GM21526 (cell line): ENCODE measurements at regions not wholly inside any gene's neighbourhood (a gene's known extent, or its start where the extent isn't known, plus 50 kb on each side); places are given as distances from the start of the nearest gene placed in this dataset.
A peak's percentile ranks its signal among the peaks of the same experiment; 100 is the strongest.
"Not testable (repeated sequence)": the region's sequence is repeated elsewhere in the genome, so short reads cannot be mapped to it uniquely, and the experiment has no call there.

Experiments
- ATAC-seq: cut with Tn5 transposase; IDR thresholded peaks from one replicate; pipeline ENCODE4 v1.9.1; 2021; ENCODE audit warnings: moderate library complexity; ENCODE audit not compliant: unreplicated experiment, low FRiP score

- no peak for ATAC-seq
These were observed 1308.1 kb upstream of the GJE1 start for GRCh38 chr6:140824595-140824994.

GRCh38 chr6:140821196-140821595, 1311.5 kb upstream of the GJE1 start:
- no peak for ATAC-seq

- no peak for ATAC-seq
These were observed 1315.5 kb upstream of the GJE1 start for GRCh38 chr6:140817176-140817575.

GRCh38 chr6:140816681-140817080, 1316.0 kb upstream of the GJE1 start:
- ATAC-seq = no peak

GRCh38 chr6:140812636-140813035, 1320.1 kb upstream of the GJE1 start:
- no peak for ATAC-seq

GRCh38 chr6:140811642-140812041, 1321.1 kb upstream of the GJE1 start:
- ATAC-seq = peak; percentile 50

GRCh38 chr6:140809694-140810101, 1323.0 kb upstream of the GJE1 start:
- ATAC-seq = peak; percentile 83

GRCh38 chr6:140806431-140806830, 1326.3 kb upstream of the GJE1 start:
- no peak for ATAC-seq

- no peak for ATAC-seq
These were observed 1338.2 kb upstream of the GJE1 start for GRCh38 chr6:140794544-140794943.

GRCh38 chr6:140790109-140790508, 1342.6 kb upstream of the GJE1 start:
- no peak for ATAC-seq

- ATAC-seq = no peak
These were observed 1343.3 kb upstream of the GJE1 start for GRCh38 chr6:140789466-140789865.

- no peak for ATAC-seq
These were observed 1346.8 kb upstream of the GJE1 start for GRCh38 chr6:140785926-140786325.

- no peak for ATAC-seq
These were observed 1348.2 kb upstream of the GJE1 start for GRCh38 chr6:140784573-140784972.

- ATAC-seq = not testable (repeated sequence)
These were observed 1349.2 kb upstream of the GJE1 start for GRCh38 chr6:140783504-140783903.

GRCh38 chr6:140782941-140783340, 1349.8 kb upstream of the GJE1 start:
- no peak for ATAC-seq

GRCh38 chr6:140779991-140780596, 1352.6 kb upstream of the GJE1 start:
- no peak for ATAC-seq

- no peak for ATAC-seq
These were observed 1353.4 kb upstream of the GJE1 start for GRCh38 chr6:140779341-140779740.

- ATAC-seq = no peak
These were observed 1354.9 kb upstream of the GJE1 start for GRCh38 chr6:140777780-140778179.

- ATAC-seq = no peak
These were observed 1357.7 kb upstream of the GJE1 start for GRCh38 chr6:140775061-140775460.

- ATAC-seq = peak; percentile 100
These were observed 1358.6 kb upstream of the GJE1 start for GRCh38 chr6:140774080-140774505.

- no peak for ATAC-seq
These were observed 1359.4 kb upstream of the GJE1 start for GRCh38 chr6:140773276-140773675.

GRCh38 chr6:140772576-140772975, 1360.1 kb upstream of the GJE1 start:
- ATAC-seq = no peak

- no peak for ATAC-seq
These were observed 1364.6 kb upstream of the GJE1 start for GRCh38 chr6:140768133-140768532.
